Caco-2 (cell line): ENCODE measurements at regions not wholly inside any gene's neighbourhood (a gene's known extent, or its start where the extent isn't known, plus 50 kb on each side); places are given as distances from the start of the nearest gene placed in this dataset.

ENCODE experiments used
- BruUV-seq: library from RNA; stranded (reverse); fragments of 400-500 nt; replicated peaks from 2 replicates; lab custom pipeline; 2021; lab: Mats Ljungman, UMichigan
- CTCF ChIA-PET: fragments of 300-600 bp; sonication (Branson Sonifier 250); formaldehyde crosslinking; loops from one replicate; lab custom pipeline; 2022; ENCODE audit warnings: antibody characterized with exemption; lab: Charles Lee
- POLR2A ChIA-PET: fragments of 300-600 bp; sonication (Branson Sonifier 250); formaldehyde crosslinking; loops from one replicate; lab custom pipeline; 2022; ENCODE audit warnings: antibody characterized with exemption; lab: Charles Lee
- DNase-seq, 2 experiments: peaks; one replicate each; pipeline versions ENCODE4 v3.0.0 to v3.0.0-alpha.2; 2020 to 2022
- H3K27me3 ChIP-seq: replicated peaks from 2 replicates; pipeline ENCODE4 v1.6.0; 2011; ENCODE audit warnings: low read length; ENCODE audit not compliant: control insufficient read depth, insufficient read depth
- H3K36me3 ChIP-seq: 2 replicates; pipeline ENCODE4 v1.5.1; 2011; ENCODE audit warnings: low read length; ENCODE audit not compliant: control insufficient read depth, insufficient read depth
- H3K4me1 ChIP-seq: fragments of 250-450 bp; sonication (Bioruptor Pico); 2 replicates; pipeline ENCODE4 v1.5.1; 2020; ENCODE audit warnings: mild to moderate bottlenecking
- H3K4me3 ChIP-seq: 2 replicates; pipeline ENCODE4 v1.5.1; 2011; ENCODE audit warnings: low read depth, mild to moderate bottlenecking, control low read depth, low read length
- H3K9me3 ChIP-seq: fragments of 250-450 bp; sonication (Bioruptor Pico); 2 replicates; pipeline ENCODE4 v1.5.1; 2020; ENCODE audit warnings: mild to moderate bottlenecking, moderate library complexity
- H3K27ac Mint-ChIP-seq: one replicate; pipeline ENCODE4 v1.8.0; 2022; ENCODE audit warnings: mixed read lengths; ENCODE audit not compliant: unreplicated experiment
- H3K27me3 Mint-ChIP-seq: one replicate; pipeline ENCODE4 v1.8.0; 2022; ENCODE audit warnings: mixed read lengths; ENCODE audit not compliant: insufficient read depth, unreplicated experiment
- H3K36me3 Mint-ChIP-seq: one replicate; pipeline ENCODE4 v1.8.0; 2022; ENCODE audit warnings: mild to moderate bottlenecking, mixed read lengths; ENCODE audit not compliant: insufficient read depth, unreplicated experiment
- H3K4me1 Mint-ChIP-seq: one replicate; pipeline ENCODE4 v1.8.0; 2022; ENCODE audit warnings: low read depth, mixed read lengths; ENCODE audit not compliant: unreplicated experiment
- H3K4me3 Mint-ChIP-seq: one replicate; pipeline ENCODE4 v1.8.0; 2022; ENCODE audit warnings: mild to moderate bottlenecking, moderate library complexity, mixed read lengths; ENCODE audit not compliant: unreplicated experiment
- H3K9me3 Mint-ChIP-seq: one replicate; pipeline ENCODE4 v1.8.0; 2022; ENCODE audit warnings: mixed read lengths; ENCODE audit not compliant: unreplicated experiment
- intact Hi-C: fragments of 100-400 bp; cut with micrococcal nuclease; formaldehyde crosslinking; loops from one replicate; pipeline ENCODE4 v1.10.0; 2022; ENCODE audit not compliant: unreplicated experiment
- TF ChIP-seq, protein P1 (sequence below), 2 experiments: fragments of 200-600 bp in 1 of 2; IDR thresholded peaks; 1 replicate in 1 of 2; 2 replicates in 1 of 2; pipeline versions ENCODE4 v1.5.1 to v1.8.0; 2011 to 2022; ENCODE audit warnings: antibody characterized with exemption in 1 of 2, control low read depth in 1 of 2, inconsistent platforms in 1 of 2, low read depth in 1 of 2, low read length in 1 of 2, mild to moderate bottlenecking in 1 of 2, moderate library complexity in 1 of 2; ENCODE audit not compliant: insufficient read depth in 1 of 2, severe bottlenecking in 1 of 2, unreplicated experiment in 1 of 2

DNA sequence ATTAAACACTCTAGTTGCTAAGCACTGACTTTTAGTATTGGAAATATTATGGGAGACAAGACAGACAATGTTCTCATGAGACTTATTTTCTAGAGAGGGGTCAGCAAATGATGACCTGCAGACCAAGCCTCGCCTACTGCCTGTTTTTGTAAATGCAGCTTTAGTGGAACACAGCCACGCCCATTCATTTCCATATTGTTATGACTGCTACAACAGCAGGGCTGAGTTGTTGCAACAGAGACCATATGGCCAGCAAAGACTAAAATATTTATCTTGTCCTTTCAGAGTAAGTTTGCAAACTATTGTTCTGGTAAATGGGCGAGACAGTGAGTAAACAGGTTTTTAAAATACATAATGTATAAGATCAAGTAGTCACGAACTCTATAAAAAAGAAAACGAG lies 570.2 kb downstream of the NTRK3 start:
- no peaks in the 10 kb centered on the region for H3K27me3 ChIP-seq
- no peaks in the 10 kb centered on the region for H3K36me3 Mint-ChIP-seq
- H3K9me3 ChIP-seq, result no peaks in the 10 kb centered on the region
- H3K4me1 Mint-ChIP-seq, result no peaks in the 10 kb centered on the region
- ChIA-PET CTCF (no interaction called here), POLR2A (no interaction called here)
- H3K9me3 Mint-ChIP-seq, result no peaks in the 10 kb centered on the region
- BruUV-seq, result no TSS peak
- no peaks in the 10 kb centered on the region for H3K27me3 Mint-ChIP-seq
- H3K4me3 ChIP-seq, result no peak overlapping the region
- no peak overlapping the region for H3K27ac Mint-ChIP-seq
- no peaks in the 10 kb centered on the region for H3K36me3 ChIP-seq
- no peaks in the 10 kb centered on the region for H3K4me1 ChIP-seq
- TF ChIP-seq, protein P1, sequence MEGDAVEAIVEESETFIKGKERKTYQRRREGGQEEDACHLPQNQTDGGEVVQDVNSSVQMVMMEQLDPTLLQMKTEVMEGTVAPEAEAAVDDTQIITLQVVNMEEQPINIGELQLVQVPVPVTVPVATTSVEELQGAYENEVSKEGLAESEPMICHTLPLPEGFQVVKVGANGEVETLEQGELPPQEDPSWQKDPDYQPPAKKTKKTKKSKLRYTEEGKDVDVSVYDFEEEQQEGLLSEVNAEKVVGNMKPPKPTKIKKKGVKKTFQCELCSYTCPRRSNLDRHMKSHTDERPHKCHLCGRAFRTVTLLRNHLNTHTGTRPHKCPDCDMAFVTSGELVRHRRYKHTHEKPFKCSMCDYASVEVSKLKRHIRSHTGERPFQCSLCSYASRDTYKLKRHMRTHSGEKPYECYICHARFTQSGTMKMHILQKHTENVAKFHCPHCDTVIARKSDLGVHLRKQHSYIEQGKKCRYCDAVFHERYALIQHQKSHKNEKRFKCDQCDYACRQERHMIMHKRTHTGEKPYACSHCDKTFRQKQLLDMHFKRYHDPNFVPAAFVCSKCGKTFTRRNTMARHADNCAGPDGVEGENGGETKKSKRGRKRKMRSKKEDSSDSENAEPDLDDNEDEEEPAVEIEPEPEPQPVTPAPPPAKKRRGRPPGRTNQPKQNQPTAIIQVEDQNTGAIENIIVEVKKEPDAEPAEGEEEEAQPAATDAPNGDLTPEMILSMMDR (IDR thresholded peaks at IDR 0.05; ENCODE audit: insufficient read depth in 1 of 2, low read depth in 1 of 2, low read length in 1 of 2, severe bottlenecking in 1 of 2, unreplicated experiment in 1 of 2), result no peak
- H3K4me3 Mint-ChIP-seq, result no peak overlapping the region
- DNase-seq, result no peak
- intact Hi-C loops, result no loop called here

DNA sequence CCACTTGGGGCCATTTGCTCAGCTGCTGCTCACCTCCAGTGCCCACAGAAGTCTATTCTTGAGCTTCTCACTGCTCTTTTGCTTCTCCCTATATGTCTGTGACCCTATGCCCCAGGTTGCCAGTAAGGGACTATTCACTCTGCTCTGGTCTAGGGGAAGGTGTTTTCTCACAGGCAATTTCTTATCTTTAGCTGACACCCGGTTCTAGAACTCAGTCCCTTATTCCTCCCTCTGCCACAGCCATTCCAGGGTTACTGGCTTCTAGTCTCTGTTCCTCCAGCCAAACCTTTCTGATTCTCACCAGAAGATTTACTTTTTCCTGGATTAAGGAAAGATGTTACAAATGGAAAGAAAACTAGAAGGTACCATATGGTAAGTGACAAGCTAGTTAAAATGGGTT lies 574.0 kb downstream of the NTRK3 start:
- Histone ChIP-seq H3K4me3 (no peak overlapping the region), H3K27me3 (no peaks in the 10 kb centered on the region), H3K36me3 (no peaks in the 10 kb centered on the region), H3K9me3 (no peaks in the 10 kb centered on the region), H3K4me1 (no peaks in the 10 kb centered on the region)
- intact Hi-C loops, result no loop called here
- Mint-ChIP-seq H3K4me1 (no peaks in the 10 kb centered on the region), H3K27ac (no peak overlapping the region), H3K27me3 (no peaks in the 10 kb centered on the region), H3K9me3 (peaks cover 6% of the 10 kb centered on the region), H3K36me3 (no peaks in the 10 kb centered on the region), H3K4me3 (no peak overlapping the region)
- POLR2A ChIA-PET, result no interaction called here
- CTCF ChIA-PET, result no interaction called here
- TF ChIP-seq, protein P1 (IDR thresholded peaks at IDR 0.05; ENCODE audit: insufficient read depth in 1 of 2, low read depth in 1 of 2, low read length in 1 of 2, severe bottlenecking in 1 of 2, unreplicated experiment in 1 of 2), result no peak
- DNase-seq, result no peak
- BruUV-seq, result no TSS peak

DNA sequence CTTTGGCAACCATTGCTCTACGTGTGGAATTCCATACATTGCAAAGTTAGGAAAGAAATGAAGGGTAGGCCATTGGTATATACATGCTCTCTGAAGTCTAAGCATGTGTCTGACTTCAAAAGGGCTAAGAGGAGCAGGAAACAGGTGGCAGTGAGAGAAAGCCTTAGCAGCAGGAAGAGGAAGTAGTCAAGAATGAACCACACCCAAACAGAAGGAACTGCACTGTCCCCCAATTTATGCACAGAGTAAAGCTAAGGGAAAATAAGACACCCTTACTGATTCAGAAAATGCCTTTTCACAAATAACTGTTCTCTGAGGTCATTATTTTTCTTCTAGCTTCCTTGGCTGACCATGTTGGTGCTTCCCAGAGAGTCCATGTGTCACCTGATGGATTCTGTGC lies 575.4 kb downstream of the NTRK3 start:
- Histone ChIP-seq H3K36me3 (no peaks in the 10 kb centered on the region), H3K9me3 (no peaks in the 10 kb centered on the region), H3K27me3 (no peaks in the 10 kb centered on the region), H3K4me3 (no peak overlapping the region), H3K4me1 (no peaks in the 10 kb centered on the region)
- POLR2A ChIA-PET, result no interaction called here
- no TSS peak for BruUV-seq
- Mint-ChIP-seq H3K27ac (no peak overlapping the region), H3K4me1 (no peaks in the 10 kb centered on the region), H3K4me3 (no peak overlapping the region), H3K9me3 (peaks cover 18% of the 10 kb centered on the region), H3K36me3 (no peaks in the 10 kb centered on the region), H3K27me3 (peaks cover 4% of the 10 kb centered on the region)
- TF ChIP-seq, protein P1 (IDR thresholded peaks at IDR 0.05; ENCODE audit: insufficient read depth in 1 of 2, low read depth in 1 of 2, low read length in 1 of 2, severe bottlenecking in 1 of 2, unreplicated experiment in 1 of 2), result no peak
- CTCF ChIA-PET, result no interaction called here
- no peak for DNase-seq
- intact Hi-C loops, result no loop called here
